ENCODE measurements at regions not wholly inside any gene's neighbourhood (a gene's known extent, or its start where the extent isn't known, plus 50 kb on each side); places are given as distances from the start of the nearest gene placed in this dataset.

GRCh38 chr2:2809771-2810170, 478.7 kb upstream of the MYT1L start:
- POLR2A ChIA-PET: no interaction called here
- Histone ChIP-seq H4K20me1 (replicated peaks; ENCODE audit: control insufficient read depth, insufficient read depth, low read length) (no peaks in the 10 kb centered on the region), H3K4me2 (ENCODE audit: insufficient read depth, low read length) (no peak overlapping the region), H3K27ac (ENCODE audit: extremely low read depth, low read depth, low read length) (no peak overlapping the region), H3K9me1 (ENCODE audit: control insufficient read depth, insufficient read depth, low read length) (no peaks in the 10 kb centered on the region), H3K79me2 (ENCODE audit: control insufficient read depth, insufficient read depth, low read length) (no peaks in the 10 kb centered on the region), H3K4me3 (no peak overlapping the region), H2AFZ (ENCODE audit: low read depth, low read length) (no peak overlapping the region), H3K27me3 (ENCODE audit: control insufficient read depth in 2 of 2, insufficient read depth in 2 of 2, low read length in 2 of 2) (peaks cover 5 to 23% of the 10 kb centered on the region in 2 experiments; a peak in 3 of 5 replicates), H3K9me3 (replicated peaks; ENCODE audit: control insufficient read depth, insufficient read depth, low read depth, low read length) (no peaks in the 10 kb centered on the region), H3K9ac (ENCODE audit: insufficient read depth in 1 of 2, low read depth in 2 of 2, low read length in 2 of 2) (no peak overlapping the region), H3K4me1 (replicated peaks in 1 of 2; ENCODE audit: control insufficient read depth in 2 of 2, insufficient read depth in 2 of 2, low read length in 2 of 2) (no peaks in the 10 kb centered on the region), H3K36me3 (ENCODE audit: control insufficient read depth, insufficient read depth, low read length) (no peaks in the 10 kb centered on the region)
- no peak for FAIRE-seq
- no peak for DNase-seq (ENCODE audit: extremely low read depth in 1 of 4, low spot score in 3 of 4)
- no peak for ATAC-seq
- CTCF ChIA-PET (ENCODE audit: low intra/inter-chr PET ratio): no interaction called here
- intact Hi-C loops (cut with micrococcal nuclease): no loop called here
- 0% methylated on average over 4 of the region's 7 CpGs for WGBS (ENCODE audit: insufficient coverage, low coverage, missing lambda C conversion rate)
- BruUV-seq (replicated peaks): no TSS peak
- in situ Hi-C loops (cut with MboI): no loop called here
- TF ChIP-seq ZNF274 (IDR thresholded peaks at IDR 0.05; ENCODE audit: borderline replicate concordance, low read depth, low read length): no peak
- no peak for TF ChIP-seq DNMT1 (IDR thresholded peaks at IDR 0.05)
- TF ChIP-seq ZNF263 (CRISPR knock-in tag; IDR thresholded peaks at IDR 0.05; ENCODE audit: borderline replicate concordance): no peak
- TF ChIP-seq EWSR1 (IDR thresholded peaks at IDR 0.05; ENCODE audit: borderline replicate concordance, low read depth, partially characterized antibody): no peak
- TF ChIP-seq PBX2 (CRISPR knock-in tag; IDR thresholded peaks at IDR 0.05; ENCODE audit: low read depth): no peak
- no peak for TF ChIP-seq PBX2 (tag; conservative IDR thresholded peaks at IDR 0.05; ENCODE audit: low read depth)
- TF ChIP-seq ETV6 (IDR thresholded peaks at IDR 0.05; ENCODE audit: borderline replicate concordance in 1 of 2, low read depth in 2 of 2, low read length in 1 of 2): no peak
- TF ChIP-seq ETV6 (CRISPR knock-in tag; IDR thresholded peaks at IDR 0.05; ENCODE audit: borderline replicate concordance): no peak
- TF ChIP-seq TCFL5 (CRISPR knock-in tag; conservative IDR thresholded peaks at IDR 0.05): no peak
- TF ChIP-seq CREB5 (CRISPR knock-in tag; IDR thresholded peaks at IDR 0.05): no peak
- no peak for TF ChIP-seq NELFE (IDR thresholded peaks at IDR 0.05; ENCODE audit: insufficient read depth, insufficient read length)
- no peak for TF ChIP-seq TOE1 (IDR thresholded peaks at IDR 0.05; ENCODE audit: borderline replicate concordance)
- TF ChIP-seq TOE1 (CRISPR knock-in tag; IDR thresholded peaks at IDR 0.05; ENCODE audit: borderline replicate concordance, low read depth): no peak
- no peak for TF ChIP-seq UBTF (IDR thresholded peaks at IDR 0.05; ENCODE audit: borderline replicate concordance in 1 of 2, low read depth in 2 of 2, low read length in 2 of 2)
- TF ChIP-seq NFIC (IDR thresholded peaks at IDR 0.05): no peak
- no peak for TF ChIP-seq HDAC8 (tag; IDR thresholded peaks at IDR 0.05)
- no peak for TF ChIP-seq DIDO1 (tag; IDR thresholded peaks at IDR 0.05; ENCODE audit: low read depth)

Measured in K562 (cell line).